ENCODE measurements at regions not wholly inside any gene's neighbourhood (a gene's known extent, or its start where the extent isn't known, plus 50 kb on each side); places are given as distances from the start of the nearest gene placed in this dataset.

DNA sequence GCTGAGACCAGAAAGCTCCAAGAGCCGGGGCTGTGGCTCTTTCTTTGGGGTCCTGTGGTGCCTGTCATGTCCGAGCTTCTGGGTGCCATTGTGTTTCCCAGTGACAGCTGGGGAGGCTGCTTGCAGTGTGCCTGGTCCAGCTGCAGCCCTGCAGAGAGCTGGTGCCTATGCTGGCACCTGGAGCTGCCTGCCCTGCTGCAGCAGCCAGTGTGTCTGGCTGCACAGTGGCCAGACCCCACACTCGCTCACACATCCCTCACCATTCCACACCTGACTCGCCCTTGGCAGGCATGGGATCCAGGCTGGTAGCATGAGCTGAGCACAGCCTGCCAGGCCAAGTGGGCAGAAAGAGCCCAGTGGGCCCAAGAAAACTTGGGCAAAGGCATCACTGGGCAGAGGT, 635.1 kb upstream of the SEMA3D start:
- Histone ChIP-seq H3K9me3 (replicated peaks) (no peaks in the 10 kb centered on the region), H3K4me3 (no peak overlapping the region), H3K27me3 (ENCODE audit: low read depth) (no peaks in the 10 kb centered on the region), H3K4me1 (no peaks in the 10 kb centered on the region), H3K36me3 (no peaks in the 10 kb centered on the region), H3K27ac (replicated peaks) (no peak overlapping the region)
- TF ChIP-seq, protein P1, sequence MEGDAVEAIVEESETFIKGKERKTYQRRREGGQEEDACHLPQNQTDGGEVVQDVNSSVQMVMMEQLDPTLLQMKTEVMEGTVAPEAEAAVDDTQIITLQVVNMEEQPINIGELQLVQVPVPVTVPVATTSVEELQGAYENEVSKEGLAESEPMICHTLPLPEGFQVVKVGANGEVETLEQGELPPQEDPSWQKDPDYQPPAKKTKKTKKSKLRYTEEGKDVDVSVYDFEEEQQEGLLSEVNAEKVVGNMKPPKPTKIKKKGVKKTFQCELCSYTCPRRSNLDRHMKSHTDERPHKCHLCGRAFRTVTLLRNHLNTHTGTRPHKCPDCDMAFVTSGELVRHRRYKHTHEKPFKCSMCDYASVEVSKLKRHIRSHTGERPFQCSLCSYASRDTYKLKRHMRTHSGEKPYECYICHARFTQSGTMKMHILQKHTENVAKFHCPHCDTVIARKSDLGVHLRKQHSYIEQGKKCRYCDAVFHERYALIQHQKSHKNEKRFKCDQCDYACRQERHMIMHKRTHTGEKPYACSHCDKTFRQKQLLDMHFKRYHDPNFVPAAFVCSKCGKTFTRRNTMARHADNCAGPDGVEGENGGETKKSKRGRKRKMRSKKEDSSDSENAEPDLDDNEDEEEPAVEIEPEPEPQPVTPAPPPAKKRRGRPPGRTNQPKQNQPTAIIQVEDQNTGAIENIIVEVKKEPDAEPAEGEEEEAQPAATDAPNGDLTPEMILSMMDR (IDR thresholded peaks at IDR 0.05; ENCODE audit: borderline replicate concordance), result no peak
- DNase-seq, result no peak
- intact Hi-C loops (cut with micrococcal nuclease), result no loop called here

DNA sequence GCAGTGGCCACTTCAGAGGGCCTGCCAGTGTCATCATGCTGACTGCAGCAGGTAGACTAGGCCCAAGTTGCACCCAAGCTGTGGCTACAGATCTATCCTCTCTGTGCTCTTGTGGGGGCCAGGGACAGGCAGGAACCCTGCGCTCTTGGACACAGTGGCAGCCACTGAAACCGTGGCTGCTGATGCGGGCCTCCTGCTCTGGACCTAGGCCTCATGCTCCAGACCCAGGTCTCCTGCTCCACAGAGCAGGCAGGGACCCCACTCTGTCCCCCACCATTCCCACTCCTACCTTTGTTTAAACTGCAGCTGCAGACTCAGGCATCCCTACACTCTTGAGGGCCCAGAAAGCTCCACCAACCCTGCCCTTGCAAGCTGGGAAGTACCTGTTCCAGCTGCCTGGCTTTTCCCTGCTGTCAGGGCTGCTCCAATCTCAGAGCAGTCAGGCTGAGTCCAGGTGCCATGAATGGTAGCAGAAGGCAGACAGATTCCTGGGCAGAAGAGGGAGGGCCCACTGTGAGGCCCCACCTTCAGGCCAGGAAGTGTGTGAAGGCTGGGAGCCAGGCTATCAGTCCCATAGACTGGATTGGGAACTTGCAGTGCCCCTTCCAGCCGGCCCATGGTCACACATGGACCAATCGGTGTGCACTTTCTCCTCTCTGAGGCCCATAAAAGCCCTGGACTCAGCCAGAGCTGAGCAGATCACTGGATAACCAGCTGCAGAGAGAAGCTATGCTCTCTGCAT, 634.0 kb upstream of the SEMA3D start:
- H3K27me3 ChIP-seq (ENCODE audit: low read depth), result no peaks in the 10 kb centered on the region
- H3K9me3 ChIP-seq (replicated peaks), result no peaks in the 10 kb centered on the region
- no peak for DNase-seq
- TF ChIP-seq, protein P1 (IDR thresholded peaks at IDR 0.05; ENCODE audit: borderline replicate concordance), result no peak
- no peak overlapping the region for H3K27ac ChIP-seq (replicated peaks)
- H3K4me3 ChIP-seq, result no peak overlapping the region
- H3K36me3 ChIP-seq, result no peaks in the 10 kb centered on the region
- intact Hi-C loops (cut with micrococcal nuclease), result no loop called here
- no peaks in the 10 kb centered on the region for H3K4me1 ChIP-seq

DNA sequence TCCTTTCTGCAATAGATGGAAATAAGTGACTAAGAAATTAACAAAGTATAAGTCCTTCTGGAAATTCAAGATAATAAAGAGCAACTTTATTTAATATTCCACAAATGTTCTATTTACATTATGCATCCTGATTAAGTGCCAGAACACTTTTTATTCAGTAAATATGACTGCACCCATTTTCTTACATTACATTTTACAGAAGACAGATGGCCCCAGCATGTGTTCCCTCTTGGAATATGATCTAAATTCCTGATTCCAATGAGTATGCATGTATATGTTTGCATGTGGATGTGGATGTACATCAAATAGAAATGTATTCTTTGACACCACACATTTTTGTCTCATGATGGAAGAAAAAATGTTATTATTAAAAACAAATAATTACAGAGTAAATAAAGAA, 628.7 kb upstream of the SEMA3D start:
- intact Hi-C loops (cut with micrococcal nuclease), result no loop called here
- TF ChIP-seq, protein P1 (IDR thresholded peaks at IDR 0.05; ENCODE audit: borderline replicate concordance), result no peak

DNA sequence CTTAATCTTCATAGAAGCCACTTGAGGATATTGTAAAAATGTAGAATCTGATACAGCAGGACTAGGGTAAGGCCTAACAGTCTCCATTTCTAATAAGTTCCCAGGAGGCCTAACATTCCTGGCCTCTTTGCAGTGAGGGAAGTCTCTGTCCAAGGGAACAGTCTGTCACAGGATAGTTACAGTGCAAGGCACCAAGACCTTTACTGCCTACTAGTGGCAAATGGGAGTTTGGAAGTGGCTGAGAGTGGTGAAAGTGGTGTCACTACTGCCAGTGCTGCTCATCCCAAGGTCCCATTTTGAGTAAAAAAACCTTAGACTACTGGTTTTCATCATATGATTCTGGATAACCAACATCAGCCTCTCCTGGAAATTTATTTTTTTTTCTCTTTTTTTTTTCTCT, 619.5 kb upstream of the SEMA3D start:
- intact Hi-C loops (cut with micrococcal nuclease), result no loop called here
- Histone ChIP-seq H3K4me1 (no peaks in the 10 kb centered on the region), H3K27me3 (ENCODE audit: low read depth) (no peaks in the 10 kb centered on the region), H3K27ac (replicated peaks) (no peak overlapping the region), H3K36me3 (no peaks in the 10 kb centered on the region), H3K9me3 (replicated peaks) (no peaks in the 10 kb centered on the region), H3K4me3 (no peak overlapping the region)
- TF ChIP-seq, protein P1 (IDR thresholded peaks at IDR 0.05; ENCODE audit: borderline replicate concordance), result no peak
- no peak for DNase-seq

More for the DNA sequence above, 628.7 kb upstream of the SEMA3D start:
- Histone ChIP-seq H3K36me3 (no peaks in the 10 kb centered on the region), H3K9me3 (replicated peaks) (no peaks in the 10 kb centered on the region), H3K27ac (replicated peaks) (no peak overlapping the region), H3K4me1 (no peaks in the 10 kb centered on the region), H3K27me3 (ENCODE audit: low read depth) (no peaks in the 10 kb centered on the region), H3K4me3 (no peak overlapping the region)
- DNase-seq, result no peak

DNA sequence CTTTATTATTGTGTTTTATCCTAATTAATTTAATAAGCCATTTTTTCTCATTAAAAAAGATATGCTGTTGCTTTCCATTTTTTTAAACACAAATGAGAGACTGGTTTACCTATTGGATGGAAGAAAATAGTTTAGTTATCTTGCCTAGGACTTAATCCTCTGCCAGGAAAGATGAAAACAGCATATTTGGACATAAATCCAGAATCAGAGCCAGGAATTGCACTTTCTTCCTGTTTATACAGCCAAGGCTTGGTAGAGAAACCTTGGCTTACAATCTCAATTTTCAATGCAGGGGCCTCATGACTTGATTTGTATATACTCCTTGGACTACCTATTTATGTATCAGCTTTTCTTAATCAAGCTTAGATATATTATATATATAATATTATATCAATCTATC, 618.8 kb upstream of the SEMA3D start:
- intact Hi-C loops (cut with micrococcal nuclease), result no loop called here
- TF ChIP-seq, protein P1 (IDR thresholded peaks at IDR 0.05; ENCODE audit: borderline replicate concordance), result no peak

More for the DNA sequence above, 618.8 kb upstream of the SEMA3D start:
- DNase-seq, result no peak
- no peaks in the 10 kb centered on the region for H3K4me1 ChIP-seq
- H3K27me3 ChIP-seq (ENCODE audit: low read depth), result no peaks in the 10 kb centered on the region
- H3K9me3 ChIP-seq (replicated peaks), result no peaks in the 10 kb centered on the region
- H3K4me3 ChIP-seq, result no peak overlapping the region
- H3K36me3 ChIP-seq, result no peaks in the 10 kb centered on the region
- no peak overlapping the region for H3K27ac ChIP-seq (replicated peaks)

Data from left ventricle myocardium inferior (tissue), 1 donor.